IMR-90 (cell line): ENCODE measurements at regions not wholly inside any gene's neighbourhood (a gene's known extent, or its start where the extent isn't known, plus 50 kb on each side); places are given as distances from the start of the nearest gene placed in this dataset.

Experiments used
- ATAC-seq: fragments of 200-7000 bp; cut with Tn5 transposase; 2 replicates; pipeline ENCODE4 v1.9.1; 2020; ENCODE audit warnings: low read depth, mild to moderate bottlenecking, moderate library complexity
- BruUV-seq: library from RNA; stranded (reverse); fragments of 400-500 nt; replicated peaks from 2 replicates; lab custom pipeline; 2021; lab: Mats Ljungman, UMichigan
- CTCF ChIA-PET: fragments of 300-600 bp; formaldehyde crosslinking; extraction: SDS; loops from one replicate; lab custom pipeline; 2021; ENCODE audit warnings: antibody characterized with exemption; lab: Yijun Ruan, JAX
- POLR2A ChIA-PET: fragments of 300-600 bp; sonication (Branson Sonifier 250); formaldehyde crosslinking; loops from one replicate; lab custom pipeline; 2022; ENCODE audit warnings: antibody characterized with exemption; ENCODE audit not compliant: unreplicated experiment; lab: Charles Lee
- DNase-seq: peaks from one replicate; pipeline ENCODE4 v3.0.0; 2013
- H2AFZ ChIP-seq: replicated peaks from 2 replicates; pipeline ENCODE3; 2013; ENCODE audit warnings: low read length, mild to moderate bottlenecking; ENCODE audit not compliant: poor library complexity
- H2AK5ac ChIP-seq: 2 replicates; pipeline ENCODE4 v1.6.1; 2013; ENCODE audit warnings: low read depth, low read length, inconsistent platforms
- H2AK9ac ChIP-seq: replicated peaks from 2 replicates; pipeline ENCODE3; 2013; ENCODE audit warnings: mild to moderate bottlenecking, low read depth, low read length, moderate library complexity; ENCODE audit not compliant: poor library complexity
- H2BK120ac ChIP-seq: 2 replicates; pipeline ENCODE4 v1.6.1; 2013; ENCODE audit warnings: low read depth, low read length, inconsistent platforms
- H2BK15ac ChIP-seq: 3 replicates; pipeline ENCODE4 v1.6.1; 2013; ENCODE audit warnings: low read depth, low read length, inconsistent platforms
- H2BK20ac ChIP-seq: 2 replicates; pipeline ENCODE4 v1.6.1; 2013; ENCODE audit warnings: low read depth, mild to moderate bottlenecking, inconsistent platforms, low read length, moderate library complexity
- H2BK5ac ChIP-seq: 2 replicates; pipeline ENCODE4 v1.6.1; 2013; ENCODE audit warnings: mild to moderate bottlenecking, low read depth, low read length, inconsistent platforms; ENCODE audit not compliant: poor library complexity, severe bottlenecking
- H3K14ac ChIP-seq: replicated peaks from 2 replicates; pipeline ENCODE4 v1.6.1; 2013; ENCODE audit warnings: low read depth, low read length, inconsistent platforms
- H3K18ac ChIP-seq: 2 replicates; pipeline ENCODE4 v1.6.1; 2013; ENCODE audit warnings: low read depth, low read length, control low read depth
- H3K23ac ChIP-seq: 2 replicates; pipeline ENCODE4 v1.6.1; 2013; ENCODE audit warnings: low read depth, low read length, inconsistent platforms
- H3K27ac ChIP-seq: 2 replicates; pipeline ENCODE4 v1.5.1; 2013; ENCODE audit warnings: mild to moderate bottlenecking, control low read depth, low read length; ENCODE audit not compliant: insufficient read depth
- H3K27me3 ChIP-seq: 2 replicates; pipeline ENCODE4 v1.6.1; 2013; ENCODE audit warnings: low read length; ENCODE audit not compliant: control insufficient read depth, insufficient read depth
- H3K36me3 ChIP-seq: 2 replicates; pipeline ENCODE4 v1.6.1; 2013; ENCODE audit warnings: low read length, mixed read lengths; ENCODE audit not compliant: control insufficient read depth, insufficient read depth
- H3K4ac ChIP-seq: 2 replicates; pipeline ENCODE4 v1.6.1; 2013; ENCODE audit warnings: low read depth, low read length, inconsistent platforms
- H3K4me1 ChIP-seq: 2 replicates; pipeline ENCODE4 v1.6.1; 2013; ENCODE audit warnings: low read length, mixed read lengths; ENCODE audit not compliant: control insufficient read depth, insufficient read depth
- H3K4me2 ChIP-seq: 2 replicates; pipeline ENCODE4 v1.6.1; 2013; ENCODE audit warnings: low read depth, mild to moderate bottlenecking, control low read depth, low read length, moderate library complexity
- H3K4me3 ChIP-seq: 2 replicates; pipeline ENCODE4 v1.5.1; 2013; ENCODE audit warnings: low read depth, mild to moderate bottlenecking, control low read depth, low read length, moderate library complexity; ENCODE audit not compliant: insufficient read depth
- H3K56ac ChIP-seq: 2 replicates; pipeline ENCODE4 v1.6.1; 2013; ENCODE audit warnings: low read length, inconsistent platforms; ENCODE audit not compliant: insufficient read depth; ENCODE audit errors: extremely low read depth
- H3K79me1 ChIP-seq, 2 experiments: 2 replicates each; pipeline ENCODE4 v1.6.1; 2013; ENCODE audit warnings: low read length in 2 of 2, inconsistent platforms in 1 of 2, low read depth in 1 of 2
- H3K9ac ChIP-seq: 2 replicates; pipeline ENCODE4 v1.6.1; 2013; ENCODE audit warnings: low read depth, low read length, control low read depth
- H3K9me1 ChIP-seq: 2 replicates; pipeline ENCODE4 v1.6.1; 2013; ENCODE audit warnings: low read length, inconsistent platforms; ENCODE audit not compliant: insufficient read depth
- H3K9me3 ChIP-seq: 2 replicates; pipeline ENCODE4 v1.6.1; 2013; ENCODE audit warnings: low read length; ENCODE audit not compliant: control insufficient read depth, insufficient read depth
- H4K20me1 ChIP-seq: 2 replicates; pipeline ENCODE4 v1.6.1; 2013; ENCODE audit warnings: low read length, inconsistent platforms; ENCODE audit not compliant: insufficient read depth
- H4K5ac ChIP-seq: 2 replicates; pipeline ENCODE4 v1.6.1; 2013; ENCODE audit warnings: mild to moderate bottlenecking, low read depth, low read length, control low read depth
- H4K8ac ChIP-seq, 2 experiments: 2 replicates each; pipeline ENCODE4 v1.6.1; 2013; ENCODE audit warnings: low read depth in 2 of 2, low read length in 2 of 2, control low read depth in 1 of 2, inconsistent platforms in 1 of 2
- H4K91ac ChIP-seq: 2 replicates; pipeline ENCODE4 v1.6.1; 2013; ENCODE audit warnings: low read depth, low read length, inconsistent platforms; ENCODE audit not compliant: insufficient read depth
- BHLHE40 ChIP-seq: fragments of 150-350 bp; IDR thresholded peaks from 2 replicates; pipeline ENCODE4 v1.6.1; 2016; ENCODE audit warnings: mild to moderate bottlenecking, low read depth, low read length
- CEBPB ChIP-seq: IDR thresholded peaks from 2 replicates; pipeline ENCODE4 v1.6.1; 2012; ENCODE audit warnings: low read depth, low read length, improper control_type of control experiment
- CHD1 ChIP-seq: IDR thresholded peaks from 2 replicates; pipeline ENCODE4 v1.6.1; 2012; ENCODE audit warnings: low read depth, low read length, improper control_type of control experiment
- CTCF ChIP-seq: conservative IDR thresholded peaks from 2 replicates; pipeline ENCODE4 v1.5.1; 2012; ENCODE audit warnings: mild to moderate bottlenecking, low read depth, low read length, improper control_type of control experiment
- ELK1 ChIP-seq: fragments of 150-350 bp; IDR thresholded peaks from 2 replicates; pipeline ENCODE4 v1.6.1; 2016; ENCODE audit warnings: low read depth, mild to moderate bottlenecking, low read length, moderate library complexity, borderline replicate concordance
- FOS ChIP-seq: fragments of 150-350 bp; IDR thresholded peaks from 2 replicates; pipeline ENCODE4 v1.6.1; 2016; ENCODE audit warnings: low read depth, low read length
- MAFK ChIP-seq: IDR thresholded peaks from 2 replicates; pipeline ENCODE4 v1.6.1; 2012; ENCODE audit warnings: low read depth, low read length, improper control_type of control experiment
- MAZ ChIP-seq: IDR thresholded peaks from 2 replicates; pipeline ENCODE4 v1.6.1; 2012; ENCODE audit warnings: low read depth, mild to moderate bottlenecking, low read length, improper control_type of control experiment, moderate library complexity, borderline replicate concordance
- MXI1 ChIP-seq: IDR thresholded peaks from 2 replicates; pipeline ENCODE4 v1.6.1; 2012; ENCODE audit warnings: low read depth, mild to moderate bottlenecking, low read length, moderate library complexity, borderline replicate concordance
- NFE2L2 ChIP-seq: fragments of 150-350 bp; IDR thresholded peaks from 2 replicates; pipeline ENCODE4 v1.6.1; 2016; ENCODE audit warnings: low read depth, mild to moderate bottlenecking, low read length
- POLR2A ChIP-seq: IDR thresholded peaks from 2 replicates; pipeline ENCODE4 v1.6.1; 2012; ENCODE audit warnings: mild to moderate bottlenecking, low read depth, low read length
- RAD21 ChIP-seq: IDR thresholded peaks from 2 replicates; pipeline ENCODE4 v1.6.1; 2012; ENCODE audit warnings: low read length, improper control_type of control experiment
- RCOR1 ChIP-seq: IDR thresholded peaks from 2 replicates; pipeline ENCODE4 v1.6.1; 2012; ENCODE audit warnings: mild to moderate bottlenecking, low read length, improper control_type of control experiment; ENCODE audit not compliant: insufficient replicate concordance
- RFX5 ChIP-seq: IDR thresholded peaks from 2 replicates; pipeline ENCODE4 v1.8.0; 2012; ENCODE audit warnings: low read depth, mild to moderate bottlenecking, low read length, moderate library complexity
- SMC3 ChIP-seq: fragments of 150-350 bp; IDR thresholded peaks from 2 replicates; pipeline ENCODE4 v1.6.1; 2016; ENCODE audit warnings: low read depth, mild to moderate bottlenecking, antibody characterized with exemption, low read length, moderate library complexity
- USF2 ChIP-seq: fragments of 150-350 bp; IDR thresholded peaks from 2 replicates; pipeline ENCODE4 v1.6.1; 2017; ENCODE audit warnings: mild to moderate bottlenecking, antibody characterized with exemption, low read length, low read depth
- WGBS, 2 experiments: methylation state at CpG; one replicate each; pipeline versions ENCODE4 v1.1.5 to v1.1.7; 2013; ENCODE audit warnings: missing lambda C conversion rate in 2 of 2; ENCODE audit not compliant: insufficient read length in 1 of 2; ENCODE audit errors: extremely low coverage in 2 of 2; 5-methylcytosine and 5-hydroxymethylcytosine counted together
- dilution Hi-C: fragments of 300-500 bp; cut with HindIII; formaldehyde crosslinking; loops from one replicate; pipeline ENCODE4 v1.14.3; 2018; ENCODE audit warnings: low sequenced_read_pairs; ENCODE audit not compliant: unreplicated experiment
- in situ Hi-C: fragments of 300-500 bp; cut with MboI; formaldehyde crosslinking; loops from 3 replicates; pipeline ENCODE4 v1.14.3; 2019; ENCODE audit warnings: low sequenced_read_pairs, inconsistent platforms, mixed read lengths
- intact Hi-C: fragments of 100-400 bp; cut with micrococcal nuclease; formaldehyde crosslinking; loops from 2 replicates; pipeline ENCODE4 v1.10.0; 2022

- no TSS peak for BruUV-seq
- CTCF ChIA-PET = no interaction called here
- Histone ChIP-seq H3K79me1 (no peaks in the 10 kb centered on the region), H3K18ac (no peak overlapping the region), H3K27ac (no peak overlapping the region), H2BK120ac (no peak overlapping the region), H2AFZ (no peak overlapping the region), H3K4me2 (no peak overlapping the region), H4K20me1 (no peaks in the 10 kb centered on the region), H3K23ac (no peak overlapping the region), H4K91ac (no peak overlapping the region), H2BK5ac (no peak overlapping the region), H4K8ac (no peak overlapping the region), H3K27me3 (no peaks in the 10 kb centered on the region), H3K4me1 (no peaks in the 10 kb centered on the region), H3K14ac (no peak overlapping the region), H2AK9ac (no peak overlapping the region), H2BK20ac (no peak overlapping the region), H3K36me3 (no peaks in the 10 kb centered on the region), H4K5ac (no peak overlapping the region), H2AK5ac (no peak overlapping the region), H3K9me3 (peaks cover 3% of the 10 kb centered on the region; the same call in 1 of the 2 replicates), H2BK15ac (no peak overlapping the region), H3K4me3 (no peak overlapping the region), H3K56ac (no peak overlapping the region), H3K9ac (no peak overlapping the region), H3K9me1 (no peaks in the 10 kb centered on the region), H3K4ac (no peak overlapping the region)
- DNase-seq (no peak), ATAC-seq (no peak)
- dilution Hi-C loops = no loop called here
- TF ChIP-seq MAFK (no peak), MAZ (no peak), BHLHE40 (no peak), ELK1 (no peak), CEBPB (no peak), NFE2L2 (no peak), RAD21 (no peak), CTCF (no peak), RFX5 (no peak), MXI1 (no peak), FOS (no peak), SMC3 (no peak), RCOR1 (no peak), POLR2A (no peak), CHD1 (no peak), USF2 (no peak)
- POLR2A ChIA-PET = no interaction called here
- intact Hi-C loops = no loop called here
- WGBS, 2 experiments = no CpG with 5 or more reads among the region's 2 CpGs
- in situ Hi-C loops = no loop called here
These were observed 998.5 kb upstream of the CDH6 start for GRCh38 chr5:30195036-30195435.
